HepG2 (cell line): ENCODE measurements at regions not wholly inside any gene's neighbourhood (a gene's known extent, or its start where the extent isn't known, plus 50 kb on each side); places are given as distances from the start of the nearest gene placed in this dataset.

Experiments
- ATAC-seq: fragments of 200-7000 bp; cut with Tn5 transposase; 3 replicates; pipeline ENCODE4 v1.9.1; 2020; ENCODE audit warnings: mild to moderate bottlenecking, moderate library complexity
- BruUV-seq: library from RNA; stranded (reverse); fragments of 400-500 nt; replicated peaks from 2 replicates; lab custom pipeline; 2021; lab: Mats Ljungman, UMichigan
- CTCF ChIA-PET: fragments of 300-600 bp; formaldehyde crosslinking; extraction: SDS; loops from one replicate; lab custom pipeline; 2021; ENCODE audit warnings: low total read pairs, inconsistent platforms, low intra/inter-chr PET ratio; lab: Yijun Ruan, JAX
- POLR2A ChIA-PET: fragments of 350-600 bp; sonication (Branson Sonifier 250); formaldehyde crosslinking; loops from one replicate; lab custom pipeline; 2020; ENCODE audit warnings: antibody characterized with exemption, inconsistent platforms; lab: Yijun Ruan, JAX
- DNase-seq: peaks from one replicate; pipeline ENCODE4 v3.0.0-alpha.2; 2015; ENCODE audit warnings: low spot score
- FAIRE-seq: peaks from 3 replicates; lab custom pipeline; 2011; peaks lifted over from hg19 to GRCh38; lab: Jason Lieb, UNC
- H2AFZ ChIP-seq: one replicate; pipeline ENCODE4 v1.6.1; 2011; ENCODE audit warnings: low read length, inconsistent platforms
- H3K27ac ChIP-seq: fragments of 300-600 bp; 3 replicates; pipeline ENCODE4 v1.8.0; 2011; ENCODE audit warnings: mixed run types, mild to moderate bottlenecking, mixed read lengths, low read length, inconsistent platforms; ENCODE audit not compliant: insufficient read depth; ENCODE audit errors: extremely low read length
- H3K27me3 ChIP-seq, 2 experiments: fragments of 200-600 bp in 1 of 2; 2 replicates in 1 of 2; 3 replicates in 1 of 2; pipeline versions ENCODE4 v1.6.0 to v1.8.0; 2011; ENCODE audit warnings: low read length in 2 of 2, mild to moderate bottlenecking in 2 of 2, moderate library complexity in 2 of 2, inconsistent platforms in 1 of 2; ENCODE audit not compliant: insufficient read depth in 2 of 2, control insufficient read depth in 1 of 2
- H3K36me3 ChIP-seq, 2 experiments: fragments of 200-600 bp in 1 of 2; replicated peaks in 1 of 2; 2 replicates in 1 of 2; 3 replicates in 1 of 2; pipeline versions ENCODE4 v1.5.1 to v1.8.0; 2011; ENCODE audit warnings: low read length in 2 of 2, inconsistent platforms in 1 of 2; ENCODE audit not compliant: insufficient read depth in 2 of 2, control insufficient read depth in 1 of 2
- H3K4me1 ChIP-seq: 2 replicates; pipeline ENCODE4 v1.5.1; 2012; ENCODE audit warnings: low read length, inconsistent platforms; ENCODE audit not compliant: insufficient read depth
- H3K4me2 ChIP-seq: 2 replicates; pipeline ENCODE4 v1.6.0; 2011; ENCODE audit warnings: low read depth, low read length, inconsistent platforms
- H3K4me3 ChIP-seq, 3 experiments: fragments of 200-600 bp in 1 of 3; sonication (generic), shearing (Covaris generic) in 1 of 3; replicated peaks in 1 of 3; 2 replicates each; pipeline ENCODE4 v1.5.1; 2011 to 2016; ENCODE audit warnings: low read length in 3 of 3, inconsistent platforms in 2 of 3, low read depth in 2 of 3, mild to moderate bottlenecking in 2 of 3, control low read depth in 1 of 3, mixed read lengths in 1 of 3; ENCODE audit not compliant: insufficient read depth in 1 of 3
- H3K79me2 ChIP-seq: one replicate; pipeline ENCODE4 v1.6.1; 2011; ENCODE audit warnings: low read length, inconsistent platforms; ENCODE audit not compliant: insufficient read depth
- H3K9ac ChIP-seq: 2 replicates; pipeline ENCODE4 v1.6.0; 2011; ENCODE audit warnings: mild to moderate bottlenecking, low read depth, low read length, inconsistent platforms; ENCODE audit not compliant: insufficient read depth
- H3K9me3 ChIP-seq: 2 replicates; pipeline ENCODE4 v1.5.1; 2012; ENCODE audit warnings: mild to moderate bottlenecking, low read length
- H4K20me1 ChIP-seq: 2 replicates; pipeline ENCODE4 v1.6.0; 2011; ENCODE audit warnings: inconsistent platforms, mild to moderate bottlenecking, low read length, moderate library complexity; ENCODE audit not compliant: insufficient read depth
- CBX1 ChIP-seq: IDR thresholded peaks from one replicate; pipeline ENCODE4 v1.6.1; 2016; ENCODE audit warnings: antibody characterized with exemption, low read depth
- MEIS1 ChIP-seq: sonication (generic); formaldehyde crosslinking; IDR thresholded peaks from 2 replicates; pipeline ENCODE4 v1.9.0; 2021; ENCODE audit warnings: mild to moderate bottlenecking, missing genetic modification reagents, moderate library complexity, borderline replicate concordance
- MLLT10 ChIP-seq: sonication (generic); formaldehyde crosslinking; IDR thresholded peaks from 2 replicates; pipeline ENCODE4 v1.4.0; 2020; ENCODE audit warnings: missing genetic modification reagents
- RERE ChIP-seq: IDR thresholded peaks from 2 replicates; pipeline ENCODE4 v1.6.1; 2016; ENCODE audit warnings: low read depth, missing genetic modification reagents, missing compliant biosample characterization
- ZFP82 ChIP-seq: sonication (generic); formaldehyde crosslinking; IDR thresholded peaks from 2 replicates; pipeline ENCODE4 v1.5.1; 2020; ENCODE audit warnings: mild to moderate bottlenecking, missing genetic modification reagents, borderline replicate concordance
- ZNF891 ChIP-seq: sonication (generic); formaldehyde crosslinking; IDR thresholded peaks from 2 replicates; pipeline ENCODE4 v1.5.0; 2020; ENCODE audit warnings: mild to moderate bottlenecking, missing genetic modification reagents
- ZSCAN22 ChIP-seq: sonication (generic); formaldehyde crosslinking; IDR thresholded peaks from 2 replicates; pipeline ENCODE4 v1.4.0; 2020; ENCODE audit warnings: mild to moderate bottlenecking, missing genetic modification reagents
- WGBS: methylation state at CpG from one replicate; pipeline ENCODE4 v1.1.6; 2017; ENCODE audit warnings: low lambda C conversion rate; 5-methylcytosine and 5-hydroxymethylcytosine counted together
- in situ Hi-C: cut with HindIII; loops from 2 replicates; pipeline ENCODE4 v1.10.0; 2017; ENCODE audit warnings: low pct_unique_long_range_greater_than_20kb; ENCODE audit not compliant: extremely low pct_ligation_motif_present
- intact Hi-C: fragments of 100-400 bp; cut with micrococcal nuclease; formaldehyde crosslinking; loops from one replicate; pipeline ENCODE4 v1.10.0; 2022; ENCODE audit not compliant: unreplicated experiment
- TF ChIP-seq, protein P1 (sequence below): sonication (generic); formaldehyde crosslinking; conservative IDR thresholded peaks from 2 replicates; pipeline ENCODE4 v1.8.0; 2022; ENCODE audit warnings: mild to moderate bottlenecking, moderate library complexity, missing genetic modification reagents

GRCh38 chr2:240335061-240335460 is 100.4 kb upstream of the GPC1 start:
- WGBS: 2% methylated on average over 3 of the region's 3 CpGs
- in situ Hi-C loops: no loop called here
- Histone ChIP-seq H3K27ac (no peak overlapping the region), H4K20me1 (no peaks in the 10 kb centered on the region), H3K9ac (no peak overlapping the region), H3K9me3 (no peaks in the 10 kb centered on the region), H3K4me3 (no peak overlapping the region), H3K36me3 (no peaks in the 10 kb centered on the region), H3K27me3 (peaks cover 7 to 48% of the 10 kb centered on the region in 2 experiments; a peak in 4 of 5 replicates), H3K4me2 (no peak overlapping the region), H3K4me1 (no peaks in the 10 kb centered on the region), H2AFZ (no peak overlapping the region), H3K79me2 (no peaks in the 10 kb centered on the region)
- DNase-seq: no peak
- no TSS peak for BruUV-seq
- intact Hi-C loops: no loop called here
- no peak for FAIRE-seq
- CTCF ChIA-PET: no interaction called here
- POLR2A ChIA-PET: no interaction called here
- ATAC-seq: no peak
- TF ChIP-seq CBX1 (no peak), MEIS1 (CRISPR knock-in tag) (no peak), ZNF891 (CRISPR knock-in tag) (no peak), RERE (CRISPR knock-in tag) (no peak), MLLT10 (no peak), ZSCAN22 (CRISPR knock-in tag) (no peak), ZFP82 (no peak)
- TF ChIP-seq, protein P1, sequence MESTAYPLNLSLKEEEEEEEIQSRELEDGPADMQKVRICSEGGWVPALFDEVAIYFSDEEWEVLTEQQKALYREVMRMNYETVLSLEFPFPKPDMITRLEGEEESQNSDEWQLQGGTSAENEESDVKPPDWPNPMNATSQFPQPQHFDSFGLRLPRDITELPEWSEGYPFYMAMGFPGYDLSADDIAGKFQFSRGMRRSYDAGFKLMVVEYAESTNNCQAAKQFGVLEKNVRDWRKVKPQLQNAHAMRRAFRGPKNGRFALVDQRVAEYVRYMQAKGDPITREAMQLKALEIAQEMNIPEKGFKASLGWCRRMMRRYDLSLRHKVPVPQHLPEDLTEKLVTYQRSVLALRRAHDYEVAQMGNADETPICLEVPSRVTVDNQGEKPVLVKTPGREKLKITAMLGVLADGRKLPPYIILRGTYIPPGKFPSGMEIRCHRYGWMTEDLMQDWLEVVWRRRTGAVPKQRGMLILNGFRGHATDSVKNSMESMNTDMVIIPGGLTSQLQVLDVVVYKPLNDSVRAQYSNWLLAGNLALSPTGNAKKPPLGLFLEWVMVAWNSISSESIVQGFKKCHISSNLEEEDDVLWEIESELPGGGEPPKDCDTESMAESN (CRISPR knock-in tag): no peak
